HG02840 (cell line): ENCODE measurements at regions not wholly inside any gene's neighbourhood (a gene's known extent, or its start where the extent isn't known, plus 50 kb on each side); places are given as distances from the start of the nearest gene placed in this dataset.

Source experiments
- ATAC-seq: cut with Tn5 transposase; IDR thresholded peaks from one replicate; pipeline ENCODE4 v1.9.1; 2021; ENCODE audit warnings: mild to moderate bottlenecking, moderate library complexity, moderate number of reproducible peaks; ENCODE audit not compliant: unreplicated experiment, low FRiP score

DNA sequence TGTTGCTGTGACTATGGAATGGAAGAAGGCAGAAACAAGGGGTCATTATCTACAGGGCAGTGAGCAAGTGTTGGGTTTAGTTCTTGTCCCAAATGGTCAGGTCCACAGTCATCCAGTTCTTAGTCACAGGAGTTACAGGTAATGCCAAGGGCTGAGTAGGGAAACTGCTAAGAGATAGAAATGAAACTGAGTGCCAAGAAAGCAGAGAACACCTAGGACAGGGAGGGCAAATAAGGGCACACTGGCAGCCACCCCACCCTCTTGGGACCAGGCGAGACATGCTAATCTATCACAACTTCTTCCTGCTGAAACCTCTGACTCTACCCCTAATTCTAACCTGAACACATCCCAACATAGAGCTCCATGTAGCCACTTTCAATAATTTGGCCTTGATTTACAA lies 103.2 kb downstream of the KLF4 start:
- ATAC-seq: no peak
